Astrocyte (in vitro differentiated cells and primary cell): ENCODE measurements at regions not wholly inside any gene's neighbourhood (a gene's known extent, or its start where the extent isn't known, plus 50 kb on each side); places are given as distances from the start of the nearest gene placed in this dataset.

Experiments
- EZH2 ChIP-seq: IDR thresholded peaks from 2 replicates; pipeline ENCODE4 v1.6.1; 2012; ENCODE audit warnings: mild to moderate bottlenecking, low read length, inconsistent platforms; ENCODE audit not compliant: insufficient read depth
- TF ChIP-seq, protein P1 (sequence below): IDR thresholded peaks from 2 replicates; pipeline ENCODE4 v1.5.1; 2011; ENCODE audit warnings: low read depth, mild to moderate bottlenecking, inconsistent platforms, low read length, moderate library complexity; ENCODE audit not compliant: insufficient read depth

DNA sequence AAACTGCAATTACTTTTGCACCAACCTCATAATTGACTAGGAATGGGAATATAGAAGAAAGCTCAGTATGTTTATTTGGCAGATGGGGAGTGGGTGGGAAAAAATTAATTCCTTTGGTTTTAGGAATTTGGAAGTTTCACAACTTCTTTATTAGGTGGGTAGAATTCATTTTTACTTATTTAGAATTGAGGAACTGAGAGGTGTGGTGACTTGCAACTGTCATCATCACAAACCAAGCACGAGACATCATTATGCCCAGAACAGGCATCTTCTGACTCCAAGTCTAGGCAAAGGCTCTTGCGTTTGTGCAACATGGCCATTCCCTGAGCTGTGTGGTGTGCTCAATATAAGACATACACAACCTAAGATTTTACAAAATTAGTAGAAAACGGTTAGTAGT lies 380.0 kb downstream of the ATP23 start:
- no peak for TF ChIP-seq EZH2
- TF ChIP-seq, protein P1, sequence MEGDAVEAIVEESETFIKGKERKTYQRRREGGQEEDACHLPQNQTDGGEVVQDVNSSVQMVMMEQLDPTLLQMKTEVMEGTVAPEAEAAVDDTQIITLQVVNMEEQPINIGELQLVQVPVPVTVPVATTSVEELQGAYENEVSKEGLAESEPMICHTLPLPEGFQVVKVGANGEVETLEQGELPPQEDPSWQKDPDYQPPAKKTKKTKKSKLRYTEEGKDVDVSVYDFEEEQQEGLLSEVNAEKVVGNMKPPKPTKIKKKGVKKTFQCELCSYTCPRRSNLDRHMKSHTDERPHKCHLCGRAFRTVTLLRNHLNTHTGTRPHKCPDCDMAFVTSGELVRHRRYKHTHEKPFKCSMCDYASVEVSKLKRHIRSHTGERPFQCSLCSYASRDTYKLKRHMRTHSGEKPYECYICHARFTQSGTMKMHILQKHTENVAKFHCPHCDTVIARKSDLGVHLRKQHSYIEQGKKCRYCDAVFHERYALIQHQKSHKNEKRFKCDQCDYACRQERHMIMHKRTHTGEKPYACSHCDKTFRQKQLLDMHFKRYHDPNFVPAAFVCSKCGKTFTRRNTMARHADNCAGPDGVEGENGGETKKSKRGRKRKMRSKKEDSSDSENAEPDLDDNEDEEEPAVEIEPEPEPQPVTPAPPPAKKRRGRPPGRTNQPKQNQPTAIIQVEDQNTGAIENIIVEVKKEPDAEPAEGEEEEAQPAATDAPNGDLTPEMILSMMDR: no peak
